ENCODE measurements at regions not wholly inside any gene's neighbourhood (a gene's known extent, or its start where the extent isn't known, plus 50 kb on each side); places are given as distances from the start of the nearest gene placed in this dataset.

DNA sequence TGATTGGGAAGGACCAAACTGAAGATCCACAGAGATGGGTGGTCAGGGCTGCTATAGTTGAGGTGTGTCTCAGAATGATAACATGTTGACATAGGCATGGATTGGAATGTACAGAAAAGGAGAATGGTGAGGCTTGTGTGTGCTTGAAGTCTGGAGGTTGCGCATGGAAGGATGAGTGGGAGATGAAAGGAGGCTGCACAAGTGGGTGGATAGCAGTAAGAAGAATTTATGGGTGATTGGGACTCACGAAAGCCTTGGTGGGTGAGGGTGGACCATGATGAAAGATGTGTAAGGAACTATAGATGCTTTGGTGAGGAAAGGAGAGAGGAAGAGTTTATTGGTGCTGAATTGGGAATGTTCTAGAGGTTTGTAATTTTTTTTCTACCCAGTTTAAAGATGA, 1287.7 kb downstream of the UQCRFS1 start:
- intact Hi-C loops (cut with micrococcal nuclease; ENCODE audit: unreplicated experiment) = no loop called here
- SMC1A ChIA-PET (ENCODE audit: uncharacterized antibody, unreplicated experiment) = no interaction called here
- no TSS peak for BruUV-seq (replicated peaks)
- no peaks in the 10 kb centered on the region for H3K9me3 ChIP-seq (replicated peaks; ENCODE audit: control insufficient read depth, insufficient read depth, low read length)
- POLR2A ChIA-PET = no interaction called here
- CTCF ChIA-PET = no interaction called here
- H3K9ac ChIP-seq (ENCODE audit: control insufficient read depth, insufficient read depth, low read length) = no peak overlapping the region
- H3K79me2 ChIP-seq (ENCODE audit: control insufficient read depth, insufficient read depth, low read length) = no peaks in the 10 kb centered on the region
- DNase-seq (ENCODE audit: low read depth, low spot score) = no peak
- RAD21 ChIA-PET (ENCODE audit: unreplicated experiment) = no interaction called here
- H3K27ac ChIP-seq (ENCODE audit: control insufficient read depth, insufficient read depth) = no peak overlapping the region
- H4K20me1 ChIP-seq (ENCODE audit: control insufficient read depth, insufficient read depth) = no peaks in the 10 kb centered on the region
- H3K4me1 ChIP-seq (ENCODE audit: control insufficient read depth, insufficient read depth, low read length) = no peaks in the 10 kb centered on the region
- no peaks in the 10 kb centered on the region for H3K27me3 ChIP-seq (replicated peaks in 1 of 2; ENCODE audit: control insufficient read depth in 2 of 2, insufficient read depth in 2 of 2, low read length in 1 of 2)
- in situ Hi-C loops (cut with MboI) = no loop called here
- FAIRE-seq = no peak
- H2AFZ ChIP-seq (ENCODE audit: control insufficient read depth, low read depth, low read length) = no peak overlapping the region
- no peaks in the 10 kb centered on the region for H3K36me3 ChIP-seq (ENCODE audit: control insufficient read depth in 2 of 2, insufficient read depth in 2 of 2, low read length in 1 of 2)
- ATAC-seq = no peak
- H3K4me3 ChIP-seq = no peak overlapping the region
- 4% methylated on average over 2 of the region's 2 CpGs for WGBS (ENCODE audit: insufficient coverage, insufficient replicate concordance, low lambda C conversion rate, missing lambda C conversion rate)
- H3K4me2 ChIP-seq (ENCODE audit: control insufficient read depth, insufficient read depth) = no peak overlapping the region
- TF ChIP-seq, protein P1, sequence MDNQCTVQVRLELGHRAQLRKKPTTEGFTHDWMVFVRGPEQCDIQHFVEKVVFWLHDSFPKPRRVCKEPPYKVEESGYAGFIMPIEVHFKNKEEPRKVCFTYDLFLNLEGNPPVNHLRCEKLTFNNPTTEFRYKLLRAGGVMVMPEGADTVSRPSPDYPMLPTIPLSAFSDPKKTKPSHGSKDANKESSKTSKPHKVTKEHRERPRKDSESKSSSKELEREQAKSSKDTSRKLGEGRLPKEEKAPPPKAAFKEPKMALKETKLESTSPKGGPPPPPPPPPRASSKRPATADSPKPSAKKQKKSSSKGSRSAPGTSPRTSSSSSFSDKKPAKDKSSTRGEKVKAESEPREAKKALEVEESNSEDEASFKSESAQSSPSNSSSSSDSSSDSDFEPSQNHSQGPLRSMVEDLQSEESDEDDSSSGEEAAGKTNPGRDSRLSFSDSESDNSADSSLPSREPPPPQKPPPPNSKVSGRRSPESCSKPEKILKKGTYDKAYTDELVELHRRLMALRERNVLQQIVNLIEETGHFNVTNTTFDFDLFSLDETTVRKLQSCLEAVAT (IDR thresholded peaks at IDR 0.05) = no peak
- TF ChIP-seq LARP7 (IDR thresholded peaks at IDR 0.05) (no peak), TBL1XR1 (IDR thresholded peaks at IDR 0.05; ENCODE audit: low read depth, low read length) (no peak), ZZZ3 (IDR thresholded peaks at IDR 0.05; ENCODE audit: control insufficient read depth, insufficient read length, low read depth) (no peak), NR2C2 (IDR thresholded peaks at IDR 0.05; ENCODE audit: borderline replicate concordance, control insufficient read depth, insufficient read length, low read depth) (no peak), STAT3 (IDR thresholded peaks at IDR 0.05; ENCODE audit: low read depth, low read length) (no peak), RUNX3 (IDR thresholded peaks at IDR 0.05; ENCODE audit: low read length) (no peak), BRCA1 (IDR thresholded peaks at IDR 0.05; ENCODE audit: low read depth, low read length) (no peak), GATAD2B (conservative IDR thresholded peaks at IDR 0.05; ENCODE audit: low read depth) (no peak), MEF2A (IDR thresholded peaks at IDR 0.05; ENCODE audit: insufficient read depth, low read depth, low read length) (no peak), RAD51 (IDR thresholded peaks at IDR 0.05) (no peak), NR2C1 (IDR thresholded peaks at IDR 0.05) (no peak), SMC3 (IDR thresholded peaks at IDR 0.05; ENCODE audit: borderline replicate concordance, low read length) (no peak)
- TF ChIP-seq, protein P2, sequence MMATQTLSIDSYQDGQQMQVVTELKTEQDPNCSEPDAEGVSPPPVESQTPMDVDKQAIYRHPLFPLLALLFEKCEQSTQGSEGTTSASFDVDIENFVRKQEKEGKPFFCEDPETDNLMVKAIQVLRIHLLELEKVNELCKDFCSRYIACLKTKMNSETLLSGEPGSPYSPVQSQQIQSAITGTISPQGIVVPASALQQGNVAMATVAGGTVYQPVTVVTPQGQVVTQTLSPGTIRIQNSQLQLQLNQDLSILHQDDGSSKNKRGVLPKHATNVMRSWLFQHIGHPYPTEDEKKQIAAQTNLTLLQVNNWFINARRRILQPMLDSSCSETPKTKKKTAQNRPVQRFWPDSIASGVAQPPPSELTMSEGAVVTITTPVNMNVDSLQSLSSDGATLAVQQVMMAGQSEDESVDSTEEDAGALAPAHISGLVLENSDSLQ (IDR thresholded peaks at IDR 0.05) = no peak
- TF ChIP-seq, protein P3, sequence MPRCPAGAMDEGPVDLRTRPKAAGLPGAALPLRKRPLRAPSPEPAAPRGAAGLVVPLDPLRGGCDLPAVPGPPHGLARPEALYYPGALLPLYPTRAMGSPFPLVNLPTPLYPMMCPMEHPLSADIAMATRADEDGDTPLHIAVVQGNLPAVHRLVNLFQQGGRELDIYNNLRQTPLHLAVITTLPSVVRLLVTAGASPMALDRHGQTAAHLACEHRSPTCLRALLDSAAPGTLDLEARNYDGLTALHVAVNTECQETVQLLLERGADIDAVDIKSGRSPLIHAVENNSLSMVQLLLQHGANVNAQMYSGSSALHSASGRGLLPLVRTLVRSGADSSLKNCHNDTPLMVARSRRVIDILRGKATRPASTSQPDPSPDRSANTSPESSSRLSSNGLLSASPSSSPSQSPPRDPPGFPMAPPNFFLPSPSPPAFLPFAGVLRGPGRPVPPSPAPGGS (IDR thresholded peaks at IDR 0.05; ENCODE audit: borderline replicate concordance, insufficient read depth, low read depth, low read length, poor library complexity, severe bottlenecking) = no peak
- TF ChIP-seq, protein P4, sequence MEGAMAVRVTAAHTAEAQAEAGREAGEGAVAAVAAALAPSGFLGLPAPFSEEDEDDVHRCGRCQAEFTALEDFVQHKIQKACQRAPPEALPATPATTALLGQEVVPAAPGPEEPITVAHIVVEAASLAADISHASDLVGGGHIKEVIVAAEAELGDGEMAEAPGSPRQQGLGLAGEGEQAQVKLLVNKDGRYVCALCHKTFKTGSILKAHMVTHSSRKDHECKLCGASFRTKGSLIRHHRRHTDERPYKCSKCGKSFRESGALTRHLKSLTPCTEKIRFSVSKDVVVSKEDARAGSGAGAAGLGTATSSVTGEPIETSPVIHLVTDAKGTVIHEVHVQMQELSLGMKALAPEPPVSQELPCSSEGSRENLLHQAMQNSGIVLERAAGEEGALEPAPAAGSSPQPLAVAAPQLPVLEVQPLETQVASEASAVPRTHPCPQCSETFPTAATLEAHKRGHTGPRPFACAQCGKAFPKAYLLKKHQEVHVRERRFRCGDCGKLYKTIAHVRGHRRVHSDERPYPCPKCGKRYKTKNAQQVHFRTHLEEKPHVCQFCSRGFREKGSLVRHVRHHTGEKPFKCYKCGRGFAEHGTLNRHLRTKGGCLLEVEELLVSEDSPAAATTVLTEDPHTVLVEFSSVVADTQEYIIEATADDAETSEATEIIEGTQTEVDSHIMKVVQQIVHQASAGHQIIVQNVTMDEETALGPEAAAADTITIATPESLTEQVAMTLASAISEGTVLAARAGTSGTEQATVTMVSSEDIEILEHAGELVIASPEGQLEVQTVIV (IDR thresholded peaks at IDR 0.05; ENCODE audit: borderline replicate concordance, partially characterized antibody) = no peak
- TF ChIP-seq, protein P5, sequence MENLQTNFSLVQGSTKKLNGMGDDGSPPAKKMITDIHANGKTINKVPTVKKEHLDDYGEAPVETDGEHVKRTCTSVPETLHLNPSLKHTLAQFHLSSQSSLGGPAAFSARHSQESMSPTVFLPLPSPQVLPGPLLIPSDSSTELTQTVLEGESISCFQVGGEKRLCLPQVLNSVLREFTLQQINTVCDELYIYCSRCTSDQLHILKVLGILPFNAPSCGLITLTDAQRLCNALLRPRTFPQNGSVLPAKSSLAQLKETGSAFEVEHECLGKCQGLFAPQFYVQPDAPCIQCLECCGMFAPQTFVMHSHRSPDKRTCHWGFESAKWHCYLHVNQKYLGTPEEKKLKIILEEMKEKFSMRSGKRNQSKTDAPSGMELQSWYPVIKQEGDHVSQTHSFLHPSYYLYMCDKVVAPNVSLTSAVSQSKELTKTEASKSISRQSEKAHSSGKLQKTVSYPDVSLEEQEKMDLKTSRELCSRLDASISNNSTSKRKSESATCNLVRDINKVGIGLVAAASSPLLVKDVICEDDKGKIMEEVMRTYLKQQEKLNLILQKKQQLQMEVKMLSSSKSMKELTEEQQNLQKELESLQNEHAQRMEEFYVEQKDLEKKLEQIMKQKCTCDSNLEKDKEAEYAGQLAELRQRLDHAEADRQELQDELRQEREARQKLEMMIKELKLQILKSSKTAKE (IDR thresholded peaks at IDR 0.05; ENCODE audit: low read depth, poor library complexity, severe bottlenecking) = no peak
